HepG2 (cell line): ENCODE measurements at regions not wholly inside any gene's neighbourhood (a gene's known extent, or its start where the extent isn't known, plus 50 kb on each side); places are given as distances from the start of the nearest gene placed in this dataset.

Experiments
- ATAC-seq: fragments of 200-7000 bp; cut with Tn5 transposase; 3 replicates; pipeline ENCODE4 v1.9.1; 2020; ENCODE audit warnings: mild to moderate bottlenecking, moderate library complexity
- BruUV-seq: library from RNA; stranded (reverse); fragments of 400-500 nt; replicated peaks from 2 replicates; lab custom pipeline; 2021; lab: Mats Ljungman, UMichigan
- CTCF ChIA-PET: fragments of 300-600 bp; formaldehyde crosslinking; extraction: SDS; loops from one replicate; lab custom pipeline; 2021; ENCODE audit warnings: low total read pairs, inconsistent platforms, low intra/inter-chr PET ratio; lab: Yijun Ruan, JAX
- POLR2A ChIA-PET: fragments of 350-600 bp; sonication (Branson Sonifier 250); formaldehyde crosslinking; loops from one replicate; lab custom pipeline; 2020; ENCODE audit warnings: antibody characterized with exemption, inconsistent platforms; lab: Yijun Ruan, JAX
- DNase-seq: peaks from one replicate; pipeline ENCODE4 v3.0.0-alpha.2; 2015; ENCODE audit warnings: low spot score
- FAIRE-seq: peaks from 3 replicates; lab custom pipeline; 2011; peaks lifted over from hg19 to GRCh38; lab: Jason Lieb, UNC
- H2AFZ ChIP-seq: one replicate; pipeline ENCODE4 v1.6.1; 2011; ENCODE audit warnings: low read length, inconsistent platforms
- H3K27ac ChIP-seq: fragments of 300-600 bp; 3 replicates; pipeline ENCODE4 v1.8.0; 2011; ENCODE audit warnings: mixed run types, mild to moderate bottlenecking, mixed read lengths, low read length, inconsistent platforms; ENCODE audit not compliant: insufficient read depth; ENCODE audit errors: extremely low read length
- H3K27me3 ChIP-seq, 2 experiments: fragments of 200-600 bp in 1 of 2; 2 replicates in 1 of 2; 3 replicates in 1 of 2; pipeline versions ENCODE4 v1.6.0 to v1.8.0; 2011; ENCODE audit warnings: low read length in 2 of 2, mild to moderate bottlenecking in 2 of 2, moderate library complexity in 2 of 2, inconsistent platforms in 1 of 2; ENCODE audit not compliant: insufficient read depth in 2 of 2, control insufficient read depth in 1 of 2
- H3K36me3 ChIP-seq, 2 experiments: fragments of 200-600 bp in 1 of 2; replicated peaks in 1 of 2; 2 replicates in 1 of 2; 3 replicates in 1 of 2; pipeline versions ENCODE4 v1.5.1 to v1.8.0; 2011; ENCODE audit warnings: low read length in 2 of 2, inconsistent platforms in 1 of 2; ENCODE audit not compliant: insufficient read depth in 2 of 2, control insufficient read depth in 1 of 2
- H3K4me1 ChIP-seq: 2 replicates; pipeline ENCODE4 v1.5.1; 2012; ENCODE audit warnings: low read length, inconsistent platforms; ENCODE audit not compliant: insufficient read depth
- H3K4me2 ChIP-seq: 2 replicates; pipeline ENCODE4 v1.6.0; 2011; ENCODE audit warnings: low read depth, low read length, inconsistent platforms
- H3K4me3 ChIP-seq, 3 experiments: fragments of 200-600 bp in 1 of 3; sonication (generic), shearing (Covaris generic) in 1 of 3; replicated peaks in 1 of 3; 2 replicates each; pipeline ENCODE4 v1.5.1; 2011 to 2016; ENCODE audit warnings: low read length in 3 of 3, inconsistent platforms in 2 of 3, low read depth in 2 of 3, mild to moderate bottlenecking in 2 of 3, control low read depth in 1 of 3, mixed read lengths in 1 of 3; ENCODE audit not compliant: insufficient read depth in 1 of 3
- H3K79me2 ChIP-seq: one replicate; pipeline ENCODE4 v1.6.1; 2011; ENCODE audit warnings: low read length, inconsistent platforms; ENCODE audit not compliant: insufficient read depth
- H3K9ac ChIP-seq: 2 replicates; pipeline ENCODE4 v1.6.0; 2011; ENCODE audit warnings: mild to moderate bottlenecking, low read depth, low read length, inconsistent platforms; ENCODE audit not compliant: insufficient read depth
- H3K9me3 ChIP-seq: 2 replicates; pipeline ENCODE4 v1.5.1; 2012; ENCODE audit warnings: mild to moderate bottlenecking, low read length
- H4K20me1 ChIP-seq: 2 replicates; pipeline ENCODE4 v1.6.0; 2011; ENCODE audit warnings: inconsistent platforms, mild to moderate bottlenecking, low read length, moderate library complexity; ENCODE audit not compliant: insufficient read depth
- ARID3A ChIP-seq: IDR thresholded peaks from 2 replicates; pipeline ENCODE4 v1.6.1; 2012; ENCODE audit warnings: low read depth, low read length, improper control_type of control experiment
- CHD4 ChIP-seq: fragments of 200-600 bp; sonication (generic); IDR thresholded peaks from 2 replicates; pipeline ENCODE4 v1.7.0; 2017; ENCODE audit warnings: mild to moderate bottlenecking, low read length, borderline replicate concordance
- FOXC1 ChIP-seq: sonication (generic); formaldehyde crosslinking; IDR thresholded peaks from 2 replicates; pipeline ENCODE4 v1.8.0; 2022; ENCODE audit warnings: mild to moderate bottlenecking, missing genetic modification reagents, borderline replicate concordance
- FOXO1 ChIP-seq: sonication (generic); formaldehyde crosslinking; IDR thresholded peaks from 2 replicates; pipeline ENCODE4 v1.4.0; 2020; ENCODE audit warnings: missing genetic modification reagents
- GTF3A ChIP-seq: sonication (generic); formaldehyde crosslinking; conservative IDR thresholded peaks from 2 replicates; pipeline ENCODE4 v1.4.0; 2020; ENCODE audit warnings: mild to moderate bottlenecking, missing genetic modification reagents
- MIER3 ChIP-seq: IDR thresholded peaks from 2 replicates; pipeline ENCODE4 v1.6.1; 2016; ENCODE audit warnings: missing compliant biosample characterization, borderline replicate concordance
- SUZ12 ChIP-seq: fragments of 150-350 bp; IDR thresholded peaks from 2 replicates; pipeline ENCODE4 v1.6.1; 2014; ENCODE audit warnings: low read depth, low read length
- ZC3H13 ChIP-seq: sonication (generic); formaldehyde crosslinking; IDR thresholded peaks from 2 replicates; pipeline ENCODE4 v1.8.1; 2023; ENCODE audit warnings: mild to moderate bottlenecking, missing genetic modification reagents, moderate library complexity
- ZFP36L1 ChIP-seq: sonication (generic); formaldehyde crosslinking; IDR thresholded peaks from 2 replicates; pipeline ENCODE4 v1.8.0; 2022; ENCODE audit warnings: mild to moderate bottlenecking, missing genetic modification reagents, moderate library complexity
- ZFP82 ChIP-seq: sonication (generic); formaldehyde crosslinking; IDR thresholded peaks from 2 replicates; pipeline ENCODE4 v1.5.1; 2020; ENCODE audit warnings: mild to moderate bottlenecking, missing genetic modification reagents, borderline replicate concordance
- ZIK1 ChIP-seq: sonication (generic); formaldehyde crosslinking; IDR thresholded peaks from 2 replicates; pipeline ENCODE4 v1.5.0; 2020; ENCODE audit warnings: mild to moderate bottlenecking, low read depth, missing genetic modification reagents, borderline replicate concordance
- ZNF605 ChIP-seq: sonication (generic); formaldehyde crosslinking; IDR thresholded peaks from 2 replicates; pipeline ENCODE4 v1.8.0; 2022; ENCODE audit warnings: mild to moderate bottlenecking, missing genetic modification reagents
- ZSCAN25 ChIP-seq: sonication (generic); formaldehyde crosslinking; IDR thresholded peaks from 2 replicates; pipeline ENCODE4 v1.8.0; 2022; ENCODE audit warnings: mild to moderate bottlenecking, missing genetic modification reagents
- in situ Hi-C: cut with HindIII; loops from 2 replicates; pipeline ENCODE4 v1.10.0; 2017; ENCODE audit warnings: low pct_unique_long_range_greater_than_20kb; ENCODE audit not compliant: extremely low pct_ligation_motif_present
- intact Hi-C: fragments of 100-400 bp; cut with micrococcal nuclease; formaldehyde crosslinking; loops from one replicate; pipeline ENCODE4 v1.10.0; 2022; ENCODE audit not compliant: unreplicated experiment
- TF ChIP-seq, protein P1 (sequence below): sonication (generic); formaldehyde crosslinking; IDR thresholded peaks from 2 replicates; pipeline ENCODE4 v1.4.0; 2020; ENCODE audit warnings: mild to moderate bottlenecking, missing genetic modification reagents
- TF ChIP-seq, protein P2 (sequence below): sonication (generic); formaldehyde crosslinking; IDR thresholded peaks from 2 replicates; pipeline ENCODE4 v1.5.0; 2020; ENCODE audit warnings: mild to moderate bottlenecking, missing genetic modification reagents, borderline replicate concordance

GRCh38 chr5:30956251-30956650 is 237.2 kb upstream of the CDH6 start:
- Histone ChIP-seq H3K9ac (no peak overlapping the region), H3K27ac (no peak overlapping the region), H3K4me3 (no peak overlapping the region), H3K79me2 (no peaks in the 10 kb centered on the region), H3K4me1 (no peaks in the 10 kb centered on the region), H3K9me3 (no peaks in the 10 kb centered on the region), H3K4me2 (no peak overlapping the region), H3K36me3 (no peaks in the 10 kb centered on the region), H3K27me3 (no peaks in the 10 kb centered on the region), H4K20me1 (no peaks in the 10 kb centered on the region), H2AFZ (no peak overlapping the region)
- ChIA-PET POLR2A (no interaction called here), CTCF (no interaction called here)
- no TSS peak for BruUV-seq
- DNase-seq (no peak), FAIRE-seq (no peak), ATAC-seq (no peak)
- in situ Hi-C loops (no loop called here), intact Hi-C loops (no loop called here)
- TF ChIP-seq MIER3, result no peak
- TF ChIP-seq, protein P1, sequence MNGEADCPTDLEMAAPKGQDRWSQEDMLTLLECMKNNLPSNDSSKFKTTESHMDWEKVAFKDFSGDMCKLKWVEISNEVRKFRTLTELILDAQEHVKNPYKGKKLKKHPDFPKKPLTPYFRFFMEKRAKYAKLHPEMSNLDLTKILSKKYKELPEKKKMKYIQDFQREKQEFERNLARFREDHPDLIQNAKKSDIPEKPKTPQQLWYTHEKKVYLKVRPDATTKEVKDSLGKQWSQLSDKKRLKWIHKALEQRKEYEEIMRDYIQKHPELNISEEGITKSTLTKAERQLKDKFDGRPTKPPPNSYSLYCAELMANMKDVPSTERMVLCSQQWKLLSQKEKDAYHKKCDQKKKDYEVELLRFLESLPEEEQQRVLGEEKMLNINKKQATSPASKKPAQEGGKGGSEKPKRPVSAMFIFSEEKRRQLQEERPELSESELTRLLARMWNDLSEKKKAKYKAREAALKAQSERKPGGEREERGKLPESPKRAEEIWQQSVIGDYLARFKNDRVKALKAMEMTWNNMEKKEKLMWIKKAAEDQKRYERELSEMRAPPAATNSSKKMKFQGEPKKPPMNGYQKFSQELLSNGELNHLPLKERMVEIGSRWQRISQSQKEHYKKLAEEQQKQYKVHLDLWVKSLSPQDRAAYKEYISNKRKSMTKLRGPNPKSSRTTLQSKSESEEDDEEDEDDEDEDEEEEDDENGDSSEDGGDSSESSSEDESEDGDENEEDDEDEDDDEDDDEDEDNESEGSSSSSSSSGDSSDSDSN, result no peak
- TF ChIP-seq ZC3H13 (CRISPR knock-in tag), result no peak
- TF ChIP-seq ARID3A, result no peak
- TF ChIP-seq ZFP36L1, result no peak
- TF ChIP-seq ZIK1 (CRISPR knock-in tag), result no peak
- TF ChIP-seq ZFP82 (CRISPR knock-in tag), result no peak
- TF ChIP-seq ZSCAN25 (CRISPR knock-in tag), result no peak
- TF ChIP-seq FOXC1 (CRISPR knock-in tag), result no peak
- no peak for TF ChIP-seq ZNF605 (CRISPR knock-in tag)
- TF ChIP-seq, protein P2, sequence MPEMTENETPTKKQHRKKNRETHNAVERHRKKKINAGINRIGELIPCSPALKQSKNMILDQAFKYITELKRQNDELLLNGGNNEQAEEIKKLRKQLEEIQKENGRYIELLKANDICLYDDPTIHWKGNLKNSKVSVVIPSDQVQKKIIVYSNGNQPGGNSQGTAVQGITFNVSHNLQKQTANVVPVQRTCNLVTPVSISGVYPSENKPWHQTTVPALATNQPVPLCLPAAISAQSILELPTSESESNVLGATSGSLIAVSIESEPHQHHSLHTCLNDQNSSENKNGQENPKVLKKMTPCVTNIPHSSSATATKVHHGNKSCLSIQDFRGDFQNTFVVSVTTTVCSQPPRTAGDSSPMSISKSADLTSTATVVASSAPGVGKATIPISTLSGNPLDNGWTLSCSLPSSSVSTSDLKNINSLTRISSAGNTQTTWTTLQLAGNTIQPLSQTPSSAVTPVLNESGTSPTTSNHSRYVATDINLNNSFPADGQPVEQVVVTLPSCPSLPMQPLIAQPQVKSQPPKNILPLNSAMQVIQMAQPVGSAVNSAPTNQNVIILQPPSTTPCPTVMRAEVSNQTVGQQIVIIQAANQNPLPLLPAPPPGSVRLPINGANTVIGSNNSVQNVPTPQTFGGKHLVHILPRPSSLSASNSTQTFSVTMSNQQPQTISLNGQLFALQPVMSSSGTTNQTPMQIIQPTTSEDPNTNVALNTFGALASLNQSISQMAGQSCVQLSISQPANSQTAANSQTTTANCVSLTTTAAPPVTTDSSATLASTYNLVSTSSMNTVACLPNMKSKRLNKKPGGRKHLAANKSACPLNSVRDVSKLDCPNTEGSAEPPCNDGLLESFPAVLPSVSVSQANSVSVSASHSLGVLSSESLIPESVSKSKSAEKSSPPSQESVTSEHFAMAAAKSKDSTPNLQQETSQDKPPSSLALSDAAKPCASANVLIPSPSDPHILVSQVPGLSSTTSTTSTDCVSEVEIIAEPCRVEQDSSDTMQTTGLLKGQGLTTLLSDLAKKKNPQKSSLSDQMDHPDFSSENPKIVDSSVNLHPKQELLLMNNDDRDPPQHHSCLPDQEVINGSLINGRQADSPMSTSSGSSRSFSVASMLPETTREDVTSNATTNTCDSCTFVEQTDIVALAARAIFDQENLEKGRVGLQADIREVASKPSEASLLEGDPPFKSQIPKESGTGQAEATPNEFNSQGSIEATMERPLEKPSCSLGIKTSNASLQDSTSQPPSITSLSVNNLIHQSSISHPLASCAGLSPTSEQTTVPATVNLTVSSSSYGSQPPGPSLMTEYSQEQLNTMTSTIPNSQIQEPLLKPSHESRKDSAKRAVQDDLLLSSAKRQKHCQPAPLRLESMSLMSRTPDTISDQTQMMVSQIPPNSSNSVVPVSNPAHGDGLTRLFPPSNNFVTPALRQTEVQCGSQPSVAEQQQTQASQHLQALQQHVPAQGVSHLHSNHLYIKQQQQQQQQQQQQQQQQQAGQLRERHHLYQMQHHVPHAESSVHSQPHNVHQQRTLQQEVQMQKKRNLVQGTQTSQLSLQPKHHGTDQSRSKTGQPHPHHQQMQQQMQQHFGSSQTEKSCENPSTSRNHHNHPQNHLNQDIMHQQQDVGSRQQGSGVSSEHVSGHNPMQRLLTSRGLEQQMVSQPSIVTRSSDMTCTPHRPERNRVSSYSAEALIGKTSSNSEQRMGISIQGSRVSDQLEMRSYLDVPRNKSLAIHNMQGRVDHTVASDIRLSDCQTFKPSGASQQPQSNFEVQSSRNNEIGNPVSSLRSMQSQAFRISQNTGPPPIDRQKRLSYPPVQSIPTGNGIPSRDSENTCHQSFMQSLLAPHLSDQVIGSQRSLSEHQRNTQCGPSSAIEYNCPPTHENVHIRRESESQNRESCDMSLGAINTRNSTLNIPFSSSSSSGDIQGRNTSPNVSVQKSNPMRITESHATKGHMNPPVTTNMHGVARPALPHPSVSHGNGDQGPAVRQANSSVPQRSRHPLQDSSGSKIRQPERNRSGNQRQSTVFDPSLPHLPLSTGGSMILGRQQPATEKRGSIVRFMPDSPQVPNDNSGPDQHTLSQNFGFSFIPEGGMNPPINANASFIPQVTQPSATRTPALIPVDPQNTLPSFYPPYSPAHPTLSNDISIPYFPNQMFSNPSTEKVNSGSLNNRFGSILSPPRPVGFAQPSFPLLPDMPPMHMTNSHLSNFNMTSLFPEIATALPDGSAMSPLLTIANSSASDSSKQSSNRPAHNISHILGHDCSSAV (CRISPR knock-in tag), result no peak
- TF ChIP-seq GTF3A, result no peak
- no peak for TF ChIP-seq FOXO1
- TF ChIP-seq SUZ12, result no peak
- TF ChIP-seq CHD4, result no peak
